ENCODE measurements at regions not wholly inside any gene's neighbourhood (a gene's known extent, or its start where the extent isn't known, plus 50 kb on each side); places are given as distances from the start of the nearest gene placed in this dataset.

GRCh38 chr4:166655705-166656104, 578.6 kb downstream of the SPOCK3 start:
- no peak for DNase-seq

GRCh38 chr4:166657261-166657660, 577.0 kb downstream of the SPOCK3 start:
- no peak for DNase-seq

- no peak for DNase-seq
Measured at GRCh38 chr4:166658585-166658984, 575.7 kb downstream of the SPOCK3 start.

GRCh38 chr4:166662266-166662843, 571.9 kb downstream of the SPOCK3 start:
- no peak for DNase-seq

- DNase-seq, result no peak
Measured at GRCh38 chr4:166670341-166670740, 564.0 kb downstream of the SPOCK3 start.

GRCh38 chr4:166673911-166674310, 560.4 kb downstream of the SPOCK3 start:
- no peak for DNase-seq

GRCh38 chr4:166675411-166675810, 558.9 kb downstream of the SPOCK3 start:
- DNase-seq, result no peak

- no peak for DNase-seq
Measured at GRCh38 chr4:166680796-166681195, 553.5 kb downstream of the SPOCK3 start.

- DNase-seq, result no peak
Measured at GRCh38 chr4:166682200-166682599, 552.1 kb downstream of the SPOCK3 start.

All from T-helper 1 cell (primary cell).